ENCODE measurements at regions not wholly inside any gene's neighbourhood (a gene's known extent, or its start where the extent isn't known, plus 50 kb on each side); places are given as distances from the start of the nearest gene placed in this dataset.

- intact Hi-C loops (cut with DNase I; ENCODE audit: low total_unique reads), result no loop called here
- no peak overlapping the region for H3K4me3 ChIP-seq
- H3K9me3 ChIP-seq, result no peaks in the 10 kb centered on the region
Measured at GRCh38 chr12:24759155-24759554, 189.7 kb downstream of the BCAT1 start.

GRCh38 chr12:24756479-24757024 is 192.3 kb downstream of the BCAT1 start:
- H3K27ac ChIP-seq, result no peak overlapping the region
- TF ChIP-seq POLR2AphosphoS5 (IDR thresholded peaks at IDR 0.05), result no peak
- no peak for TF ChIP-seq CTCF (IDR thresholded peaks at IDR 0.05)
- no peak for TF ChIP-seq POLR2A (IDR thresholded peaks at IDR 0.05)
- H3K4me3 ChIP-seq, result no peak overlapping the region
- intact Hi-C loops (cut with DNase I; ENCODE audit: low total_unique reads), result no loop called here
- H3K36me3 ChIP-seq, result no peaks in the 10 kb centered on the region
- H3K27me3 ChIP-seq, result no peaks in the 10 kb centered on the region
- no peak for DNase-seq (ENCODE audit: low spot score in 2 of 2)
- H3K9me3 ChIP-seq, result no peaks in the 10 kb centered on the region
- H3K4me1 ChIP-seq, result no peaks in the 10 kb centered on the region

More at GRCh38 chr12:24759155-24759554, 189.7 kb downstream of the BCAT1 start:
- H3K4me1 ChIP-seq, result no peaks in the 10 kb centered on the region
- DNase-seq (ENCODE audit: low spot score in 2 of 2), result no peak
- H3K27ac ChIP-seq, result peak overlapping the region in 1 of 2 donors; percentile 71
- no peak for TF ChIP-seq CTCF (IDR thresholded peaks at IDR 0.05)
- TF ChIP-seq POLR2A (IDR thresholded peaks at IDR 0.05), result no peak
- TF ChIP-seq POLR2AphosphoS5 (IDR thresholded peaks at IDR 0.05), result no peak
- no peaks in the 10 kb centered on the region for H3K27me3 ChIP-seq
- H3K36me3 ChIP-seq, result no peaks in the 10 kb centered on the region

GRCh38 chr12:24754690-24755638 is 193.9 kb downstream of the BCAT1 start:
- Histone ChIP-seq H3K27ac (no peak overlapping the region), H3K4me1 (no peaks in the 10 kb centered on the region), H3K36me3 (no peaks in the 10 kb centered on the region), H3K27me3 (no peaks in the 10 kb centered on the region), H3K9me3 (no peaks in the 10 kb centered on the region), H3K4me3 (no peak overlapping the region)
- no peak for TF ChIP-seq POLR2A (IDR thresholded peaks at IDR 0.05)
- no peak for TF ChIP-seq POLR2AphosphoS5 (IDR thresholded peaks at IDR 0.05)
- TF ChIP-seq CTCF (IDR thresholded peaks at IDR 0.05), result no peak
- intact Hi-C loops (cut with DNase I; ENCODE audit: low total_unique reads), result no loop called here
- DNase-seq (ENCODE audit: low spot score in 2 of 2), result no peak

- Histone ChIP-seq H3K4me3 (no peak overlapping the region), H3K27me3 (no peaks in the 10 kb centered on the region), H3K9me3 (no peaks in the 10 kb centered on the region), H3K36me3 (no peaks in the 10 kb centered on the region), H3K4me1 (no peaks in the 10 kb centered on the region), H3K27ac (no peak overlapping the region)
- DNase-seq (ENCODE audit: low spot score in 2 of 2), result no peak
- intact Hi-C loops (cut with DNase I; ENCODE audit: low total_unique reads), result no loop called here
- TF ChIP-seq CTCF (IDR thresholded peaks at IDR 0.05) (no peak), POLR2AphosphoS5 (IDR thresholded peaks at IDR 0.05) (no peak), POLR2A (IDR thresholded peaks at IDR 0.05) (no peak)
Measured at GRCh38 chr12:24752763-24753462, 196.0 kb downstream of the BCAT1 start.

All from breast epithelium (tissue), 4 donors.